Neural progenitor cell (in vitro differentiated cells): ENCODE measurements at regions not wholly inside any gene's neighbourhood (a gene's known extent, or its start where the extent isn't known, plus 50 kb on each side); places are given as distances from the start of the nearest gene placed in this dataset.

ENCODE experiments used
- CTCF ChIP-seq: fragments of 200-600 bp; sonication (generic); IDR thresholded peaks from 2 replicates; pipeline ENCODE4 v1.5.1; 2017; ENCODE audit warnings: antibody characterized with exemption, mild to moderate bottlenecking
- EZH2phosphoT487 ChIP-seq: fragments of 200-600 bp; sonication (generic); IDR thresholded peaks from 2 replicates; pipeline ENCODE4 v1.6.1; 2017; ENCODE audit warnings: antibody characterized with exemption

GRCh38 chr7:123293710-123294109, 93.9 kb upstream of the SLC13A1 start:
- TF ChIP-seq CTCF (no peak), EZH2phosphoT487 (no peak)
